GM21825 (cell line): ENCODE measurements at regions not wholly inside any gene's neighbourhood (a gene's known extent, or its start where the extent isn't known, plus 50 kb on each side); places are given as distances from the start of the nearest gene placed in this dataset.

Experiments used
- ATAC-seq: cut with Tn5 transposase; IDR thresholded peaks from one replicate; pipeline ENCODE4 v1.9.1; 2021; ENCODE audit warnings: mild to moderate bottlenecking, moderate library complexity; ENCODE audit not compliant: unreplicated experiment

DNA sequence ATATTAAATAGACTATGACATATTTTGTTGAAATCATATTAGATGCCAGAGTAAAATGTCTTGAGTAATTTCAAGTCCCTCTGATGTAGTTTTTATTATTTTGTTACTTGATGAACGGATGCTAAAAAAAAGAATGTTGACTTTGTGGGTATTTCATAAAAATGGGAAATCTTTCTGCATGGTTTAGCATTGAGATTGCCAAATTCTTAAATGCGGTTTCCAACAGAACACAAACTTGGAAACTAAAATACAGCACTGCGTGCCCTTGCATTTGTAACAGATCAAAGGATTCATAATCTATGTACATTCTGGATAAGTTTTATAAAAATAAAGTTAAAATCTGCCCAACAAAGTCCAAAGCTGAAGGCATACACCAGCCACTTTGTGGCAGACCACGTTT lies 425.5 kb upstream of the DAB2 start:
- ATAC-seq = no peak

DNA sequence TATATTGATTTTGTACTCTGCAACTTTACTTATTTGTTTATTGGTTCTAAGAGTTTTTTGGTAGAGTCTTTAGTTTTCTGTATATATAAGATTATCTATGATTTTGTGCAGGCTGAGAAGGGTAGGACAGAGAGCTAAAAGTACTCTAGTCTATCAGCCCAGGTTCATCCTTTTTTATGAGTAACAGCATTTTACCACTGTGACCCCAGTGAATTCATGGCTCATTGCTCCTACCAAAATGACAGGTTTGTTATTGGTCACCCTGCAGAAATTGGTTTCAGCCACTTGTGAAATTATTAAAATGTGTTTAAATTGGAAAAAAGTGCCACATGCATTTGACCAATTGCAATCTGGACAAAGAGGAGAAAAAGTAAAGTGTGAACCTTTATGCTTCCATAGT lies 421.4 kb upstream of the DAB2 start:
- no peak for ATAC-seq

DNA sequence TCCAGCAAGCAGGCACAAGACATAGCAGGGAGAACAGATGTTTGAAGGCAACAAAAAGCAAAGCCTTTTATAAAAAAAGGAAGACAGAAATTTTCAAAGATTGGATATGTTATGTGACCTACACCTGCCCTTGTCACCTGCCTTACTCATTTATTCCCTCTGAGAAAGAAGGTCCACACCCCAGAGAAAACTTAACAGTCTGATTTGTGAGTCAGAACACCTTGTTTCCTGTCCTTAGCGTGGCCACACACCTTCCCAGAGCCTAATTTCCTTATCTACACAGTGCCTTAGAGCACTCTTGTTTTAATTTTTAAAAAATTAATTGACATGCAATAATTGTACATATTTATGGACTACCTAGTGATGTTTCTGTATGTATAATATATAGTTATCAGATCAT lies 419.0 kb upstream of the DAB2 start:
- no peak for ATAC-seq

DNA sequence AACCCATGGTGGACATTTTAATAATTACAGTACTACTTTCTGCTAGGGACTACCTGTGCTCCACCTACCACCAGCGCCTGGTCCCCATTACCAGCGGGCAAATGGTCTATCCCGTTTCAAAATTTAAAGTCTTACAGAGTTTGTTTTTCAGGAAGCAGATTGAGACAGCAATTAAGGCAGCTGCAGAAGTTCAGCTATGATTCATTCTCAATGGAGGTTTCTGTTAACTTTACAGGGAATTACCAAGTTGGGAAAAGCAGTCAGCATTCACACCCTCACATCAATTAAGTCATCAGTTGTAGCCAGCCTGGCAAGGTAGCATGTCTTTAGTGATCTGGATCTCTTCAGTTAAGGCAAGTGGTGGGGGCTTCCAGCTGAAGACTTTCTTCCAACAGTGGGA lies 410.6 kb upstream of the DAB2 start:
- no peak for ATAC-seq

DNA sequence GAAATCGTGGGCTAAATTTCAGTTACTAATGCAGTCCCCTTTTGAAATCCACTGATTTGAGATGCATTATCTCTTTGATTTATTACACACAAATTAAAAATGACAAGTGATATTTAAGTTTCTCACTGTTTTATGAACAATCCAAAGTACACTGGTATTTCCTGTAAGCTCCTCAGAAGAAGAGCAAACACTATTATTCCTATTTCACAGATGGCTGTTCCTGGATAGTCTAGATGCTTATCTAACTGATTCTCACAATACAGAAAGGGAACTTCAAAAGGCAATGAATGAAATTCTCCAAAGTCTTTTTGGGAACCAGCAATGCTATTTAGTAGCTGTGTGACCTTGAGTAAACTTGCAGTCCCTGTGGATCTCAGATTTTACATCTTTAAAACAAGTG lies 404.7 kb upstream of the DAB2 start:
- ATAC-seq = no peak

DNA sequence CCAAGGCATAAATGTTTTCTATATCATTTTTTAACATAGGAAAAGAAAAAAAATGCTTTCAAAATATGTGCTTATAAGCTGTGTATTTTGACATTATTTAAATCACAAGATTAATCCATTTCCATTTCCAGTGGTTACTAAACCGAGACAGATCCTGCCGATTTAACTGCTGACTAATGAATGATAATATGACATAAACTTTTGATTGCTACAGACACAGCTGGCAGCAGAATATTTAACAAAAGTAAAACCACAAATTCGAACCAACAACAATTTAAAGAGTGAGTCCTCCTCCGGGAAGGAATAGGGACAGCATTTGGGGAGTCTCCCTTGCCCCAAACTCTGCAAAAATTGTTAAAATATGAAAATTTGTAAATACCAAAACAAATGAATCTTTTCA lies 401.3 kb upstream of the DAB2 start:
- no peak for ATAC-seq

DNA sequence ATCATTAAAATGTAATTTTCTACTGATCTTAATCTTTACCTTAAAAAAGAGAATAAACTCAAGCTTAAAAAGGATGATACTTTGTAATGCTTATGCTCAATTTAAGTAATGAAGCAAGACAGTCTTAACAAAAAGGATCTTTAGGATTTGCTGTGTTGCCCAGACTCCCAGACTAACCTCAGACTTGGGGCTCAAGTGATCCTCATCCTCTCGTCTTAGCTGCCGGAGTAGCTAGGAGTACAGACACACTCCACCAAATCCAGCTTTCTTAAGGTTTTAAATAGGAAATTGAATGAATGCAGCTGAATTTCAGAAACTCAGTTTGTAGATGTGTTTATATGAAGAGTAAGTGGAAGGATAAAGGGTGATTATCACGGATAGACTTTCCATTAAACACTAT lies 400.5 kb upstream of the DAB2 start:
- no peak for ATAC-seq

DNA sequence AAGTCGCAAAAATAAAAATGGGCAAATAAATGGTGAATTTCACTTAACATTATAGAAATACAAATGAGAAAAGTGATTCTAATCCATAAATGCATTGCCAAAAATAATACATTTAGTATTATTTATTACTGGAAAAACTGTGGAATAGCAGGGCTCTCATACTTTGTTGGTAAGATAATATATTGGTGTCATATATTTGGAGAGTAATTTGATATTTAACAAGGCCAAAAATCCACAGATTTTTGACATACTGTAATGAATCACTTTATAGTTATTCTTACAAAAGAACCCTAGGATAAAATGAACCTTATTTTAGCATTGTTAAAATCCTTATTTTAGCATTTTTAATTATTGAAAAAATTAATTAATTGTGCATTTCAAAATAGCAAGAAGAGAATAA lies 397.2 kb upstream of the DAB2 start:
- no peak for ATAC-seq

DNA sequence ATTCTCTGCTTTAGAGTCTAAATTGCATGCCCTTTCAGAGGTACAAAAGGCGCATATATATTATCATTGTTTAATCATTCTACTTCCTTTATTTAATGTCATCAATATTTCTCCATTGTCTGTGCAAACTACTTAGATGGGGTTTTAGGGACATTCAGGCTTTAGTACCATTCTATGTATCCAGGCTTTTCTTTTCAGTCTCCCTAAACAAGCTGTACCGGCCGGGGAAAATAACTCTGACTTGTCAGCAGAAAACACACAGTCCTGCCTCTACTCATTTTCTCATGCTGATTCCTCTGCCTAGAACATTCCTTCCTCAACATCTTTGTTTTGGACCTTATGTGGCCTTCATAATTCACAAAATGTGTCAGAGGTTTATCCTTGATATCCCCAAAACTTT lies 392.1 kb upstream of the DAB2 start:
- no peak for ATAC-seq

DNA sequence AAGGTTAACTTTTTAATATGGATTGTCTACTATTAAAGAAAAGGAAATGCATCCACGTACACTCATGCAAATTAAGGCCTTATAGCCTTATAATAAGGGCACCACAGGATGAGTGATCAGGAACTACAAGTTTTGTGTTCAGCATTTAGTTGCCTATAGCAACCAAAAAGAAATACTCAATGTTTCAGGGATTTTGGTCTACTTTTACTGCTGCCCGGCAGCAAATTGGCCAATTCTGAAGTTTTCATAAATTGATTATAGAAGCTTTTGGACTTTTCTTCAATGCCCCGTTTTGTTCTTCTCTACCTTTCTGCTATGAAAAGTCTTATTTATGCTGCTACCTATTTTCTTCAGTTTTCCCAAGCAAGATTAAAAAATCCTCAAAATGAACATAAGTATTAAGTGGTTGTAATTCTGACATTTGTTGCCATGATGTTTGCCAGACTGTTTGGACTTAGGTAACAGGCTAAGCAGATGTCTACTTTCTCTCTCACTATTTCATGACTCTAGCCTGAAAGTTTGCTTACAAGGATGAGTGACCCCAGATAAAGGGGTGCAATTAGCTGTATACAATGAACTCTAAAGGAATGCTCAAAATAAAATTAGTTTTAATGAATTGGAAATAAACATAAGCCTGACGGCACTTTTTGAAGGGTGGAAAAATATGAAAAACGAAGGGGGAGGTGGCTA lies 391.5 kb upstream of the DAB2 start:
- no peak for ATAC-seq

DNA sequence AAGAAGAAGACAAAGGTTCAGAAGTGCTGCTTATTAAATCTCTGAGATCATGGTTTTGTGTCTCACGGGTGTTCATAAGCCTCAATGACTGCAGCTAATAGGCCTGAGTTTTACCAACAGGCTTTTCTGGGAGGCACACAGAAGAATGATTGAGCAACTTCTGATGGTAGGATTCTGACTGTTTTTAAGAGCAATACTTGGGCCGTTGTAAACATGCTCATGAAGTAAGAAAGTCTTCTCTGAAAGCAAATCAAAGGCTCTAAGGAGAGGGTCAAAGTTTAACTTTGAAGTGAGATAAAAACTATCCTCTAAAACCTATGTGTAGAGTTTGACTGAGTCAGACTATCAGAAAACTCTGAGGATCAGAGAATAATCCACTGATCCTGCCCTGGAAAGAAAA lies 390.9 kb upstream of the DAB2 start:
- ATAC-seq = no peak

DNA sequence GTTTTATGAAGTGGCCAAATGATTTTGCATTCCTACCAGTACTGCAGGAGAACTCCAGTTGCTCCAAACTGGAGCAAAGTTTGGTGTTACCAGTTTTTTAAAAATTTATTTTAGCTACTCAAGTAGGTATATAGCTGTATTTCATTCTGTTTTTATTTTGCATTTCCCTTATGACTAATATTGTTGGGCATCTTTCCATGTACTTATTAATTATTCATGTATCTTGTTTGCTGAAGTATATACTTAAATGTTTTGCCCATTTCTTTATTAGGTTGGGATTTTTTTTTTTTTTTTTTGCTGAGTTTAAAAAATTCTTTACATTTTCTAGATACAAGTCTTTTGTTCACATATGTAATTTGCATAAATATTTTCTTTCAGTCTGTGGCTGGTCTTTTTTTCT lies 386.6 kb upstream of the DAB2 start:
- ATAC-seq = no peak

DNA sequence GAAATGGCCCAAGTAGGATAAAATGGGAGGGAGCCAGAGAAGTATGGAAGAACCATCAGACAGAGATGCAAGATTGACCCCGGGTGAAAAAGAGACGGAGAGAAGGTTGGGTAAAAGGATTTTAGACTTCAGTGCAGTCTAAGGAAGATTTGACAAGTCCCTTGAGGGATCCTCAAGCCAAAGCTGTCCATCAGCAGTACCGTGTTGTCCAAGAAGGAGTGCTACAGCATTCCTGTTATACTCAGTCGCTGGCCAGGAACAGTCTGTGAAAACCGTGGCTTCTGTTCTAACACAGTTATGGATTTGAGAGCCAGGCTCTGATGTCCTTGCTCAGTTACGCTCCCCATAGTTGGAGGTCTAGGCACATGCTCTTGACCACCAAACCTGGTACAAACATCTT lies 383.9 kb upstream of the DAB2 start:
- no peak for ATAC-seq

DNA sequence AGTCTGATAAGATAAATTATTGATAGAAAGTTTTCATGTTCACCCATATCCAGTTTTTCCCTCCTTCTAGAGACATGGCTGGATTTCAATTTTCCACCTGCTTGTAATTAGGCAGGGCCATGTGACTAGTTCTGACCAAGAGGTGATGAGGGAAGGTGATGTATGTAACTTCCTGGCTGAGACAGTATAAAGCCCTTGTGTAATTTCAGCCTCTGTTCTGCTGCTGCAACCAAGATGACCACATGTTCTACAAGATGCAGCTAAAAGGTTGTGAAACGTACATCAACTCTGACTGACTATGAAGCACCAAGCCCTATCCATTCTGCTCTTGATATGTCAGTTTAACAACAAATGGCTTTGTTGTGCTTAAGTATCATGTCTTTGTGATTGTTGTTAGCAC lies 376.5 kb upstream of the DAB2 start:
- no peak for ATAC-seq

DNA sequence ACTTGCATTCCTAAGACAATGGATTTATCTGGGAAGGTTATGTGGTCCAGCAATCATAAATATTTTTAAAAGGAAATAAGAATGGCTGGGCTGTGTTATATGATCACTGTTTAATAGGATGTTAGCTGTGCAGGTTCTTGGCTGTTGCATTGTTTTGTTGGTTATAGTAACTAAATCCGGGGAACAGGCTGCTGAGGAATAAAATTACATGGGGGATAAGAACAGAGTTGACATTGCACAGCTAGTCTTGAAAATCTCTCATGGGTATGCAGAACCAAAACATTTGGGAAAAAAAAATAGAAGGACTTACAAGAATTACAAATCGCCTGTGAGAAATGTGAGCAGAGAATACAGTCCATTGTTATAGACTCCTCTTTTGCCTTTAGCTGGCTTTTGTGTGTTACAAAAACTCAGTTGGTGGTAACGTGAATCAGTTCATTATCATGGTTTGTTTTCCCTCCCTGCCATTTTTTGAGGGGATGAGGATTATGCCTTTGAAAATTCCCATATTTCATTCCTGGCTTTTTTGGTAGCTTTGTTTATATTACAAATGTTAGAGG lies 375.3 kb upstream of the DAB2 start:
- ATAC-seq = no peak

DNA sequence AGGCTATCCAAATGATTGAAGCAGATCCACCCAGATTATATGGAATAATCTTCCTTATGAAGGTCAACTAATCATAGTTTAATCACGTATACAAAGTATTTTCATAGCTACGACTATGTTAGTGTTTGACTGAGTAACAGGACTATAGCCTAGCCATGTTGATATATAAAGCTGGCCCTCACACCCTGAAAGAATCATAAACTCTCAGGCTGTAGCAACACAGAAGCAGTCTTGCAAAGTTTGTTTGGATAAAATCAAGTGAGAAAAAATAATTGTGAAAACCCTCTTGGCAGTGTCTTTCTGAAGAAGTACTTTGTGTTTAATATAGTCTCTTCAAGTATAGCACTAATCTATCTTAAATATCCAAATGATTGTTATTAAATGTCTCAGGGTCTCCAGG lies 374.5 kb upstream of the DAB2 start:
- no peak for ATAC-seq

DNA sequence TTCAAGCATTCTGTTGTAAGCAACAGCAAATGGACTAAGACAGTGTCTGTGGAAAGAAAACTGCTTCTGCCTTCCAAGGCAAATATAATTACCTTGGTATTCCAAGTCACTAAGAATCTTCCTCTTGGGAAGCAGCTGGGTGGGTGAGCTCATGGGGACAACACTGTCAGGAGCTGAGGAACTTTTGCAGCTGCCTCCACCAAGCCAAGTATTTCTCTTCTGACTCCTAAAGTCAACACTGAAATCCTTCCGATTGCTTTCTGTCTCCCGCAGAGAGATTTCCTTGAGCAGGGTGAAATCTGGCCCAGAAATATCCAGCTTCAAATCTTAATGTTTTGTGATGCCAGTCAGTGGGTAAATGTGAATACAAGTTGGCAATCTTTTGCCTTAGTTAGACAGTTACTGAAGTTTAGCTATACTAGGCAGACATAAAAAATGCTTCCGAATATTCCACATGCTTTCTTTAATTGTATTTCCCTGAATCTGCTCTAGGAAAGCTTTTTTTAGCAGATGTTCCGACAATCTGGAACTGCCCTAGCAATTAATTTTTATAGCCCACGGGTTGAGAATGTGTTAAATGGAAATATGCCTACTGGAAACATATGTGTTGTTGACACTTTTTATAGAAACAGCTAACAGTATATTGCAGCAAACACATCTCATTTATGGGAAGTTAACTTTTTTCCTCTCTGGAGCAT lies 369.9 kb upstream of the DAB2 start:
- ATAC-seq = no peak

DNA sequence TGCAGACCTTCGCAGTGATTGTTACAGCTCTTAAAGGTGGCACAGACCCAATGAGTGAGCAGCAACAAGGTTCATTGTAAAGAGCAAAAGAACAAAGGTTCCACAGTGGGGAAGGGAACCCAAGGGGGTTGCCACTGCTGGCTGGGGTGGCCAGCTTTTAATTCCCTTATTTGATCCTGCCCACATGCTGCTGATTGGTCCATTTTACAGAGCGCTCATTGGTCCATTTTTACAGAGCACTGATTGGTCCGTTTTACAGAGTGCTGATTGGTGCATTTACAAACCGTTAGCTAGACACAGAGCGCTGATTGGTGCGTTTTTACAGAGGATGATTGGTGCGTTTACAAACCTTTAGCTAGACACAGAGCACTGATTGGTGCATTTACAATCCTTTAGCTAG lies 360.6 kb upstream of the DAB2 start:
- no peak for ATAC-seq

DNA sequence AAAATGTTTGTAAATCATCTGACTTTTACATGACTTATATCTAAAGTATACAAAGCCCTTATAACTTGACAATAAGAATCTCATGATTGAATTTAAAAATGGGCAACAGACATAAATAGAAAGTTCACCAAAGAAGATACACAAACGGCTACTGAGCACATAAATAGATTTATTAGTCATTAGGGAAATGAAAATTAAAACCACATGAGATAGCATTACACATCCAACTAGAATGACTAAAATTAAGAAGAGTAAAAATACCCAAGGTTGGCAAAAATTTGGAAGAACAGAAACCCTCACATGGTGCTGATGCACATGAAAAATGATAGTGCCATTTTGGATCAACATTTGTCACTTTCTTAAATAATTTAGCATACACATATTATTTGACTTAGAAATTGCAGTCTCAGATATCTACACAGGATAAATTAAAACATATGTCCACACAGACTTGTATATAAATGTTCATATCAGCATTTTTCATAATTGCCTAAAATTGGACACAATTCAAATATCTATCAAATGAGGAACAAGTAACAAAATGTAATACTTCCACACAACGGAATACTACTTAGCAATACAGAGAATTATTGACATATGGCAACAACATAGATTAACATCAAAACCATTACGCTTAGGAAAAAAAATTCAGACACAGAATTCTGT lies 359.1 kb upstream of the DAB2 start:
- ATAC-seq = no peak

DNA sequence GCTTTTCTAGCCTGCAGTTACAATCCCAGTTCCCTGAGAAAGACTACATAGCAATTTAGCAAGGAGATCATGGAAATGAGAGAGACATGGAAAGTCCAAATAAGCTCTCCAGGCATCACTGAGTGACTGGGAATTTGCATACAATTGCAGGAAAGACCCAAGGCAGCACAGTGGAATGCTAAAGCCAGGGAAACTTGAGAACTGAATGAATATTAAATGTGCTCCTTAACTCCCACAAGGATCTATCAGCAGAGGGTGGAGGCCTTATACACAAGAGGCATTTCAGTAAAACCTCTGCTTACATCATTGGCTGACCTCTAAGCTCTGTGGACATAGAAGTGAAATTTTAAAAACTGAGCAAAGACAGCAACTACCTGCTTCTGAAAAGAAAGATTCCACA lies 355.6 kb upstream of the DAB2 start:
- ATAC-seq = no peak

DNA sequence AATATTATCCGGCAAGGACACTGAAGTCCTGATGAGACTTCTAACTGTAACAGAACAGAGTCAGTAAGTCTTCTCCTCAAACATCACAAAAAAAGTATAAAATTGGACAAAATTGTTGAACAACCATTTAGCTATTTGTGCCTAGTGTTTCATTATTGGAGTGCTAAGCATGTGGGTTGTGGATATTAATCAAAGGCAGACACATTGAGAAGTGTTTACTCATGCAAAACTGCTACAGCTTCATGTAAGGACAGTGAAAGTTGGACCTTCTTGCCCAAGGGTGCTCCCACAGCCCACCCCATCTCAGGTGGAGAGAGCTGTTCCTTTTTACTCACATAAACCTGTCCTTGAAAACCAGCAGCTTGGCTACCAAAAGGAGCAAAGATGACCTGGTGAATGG lies 355.1 kb upstream of the DAB2 start:
- ATAC-seq = no peak

DNA sequence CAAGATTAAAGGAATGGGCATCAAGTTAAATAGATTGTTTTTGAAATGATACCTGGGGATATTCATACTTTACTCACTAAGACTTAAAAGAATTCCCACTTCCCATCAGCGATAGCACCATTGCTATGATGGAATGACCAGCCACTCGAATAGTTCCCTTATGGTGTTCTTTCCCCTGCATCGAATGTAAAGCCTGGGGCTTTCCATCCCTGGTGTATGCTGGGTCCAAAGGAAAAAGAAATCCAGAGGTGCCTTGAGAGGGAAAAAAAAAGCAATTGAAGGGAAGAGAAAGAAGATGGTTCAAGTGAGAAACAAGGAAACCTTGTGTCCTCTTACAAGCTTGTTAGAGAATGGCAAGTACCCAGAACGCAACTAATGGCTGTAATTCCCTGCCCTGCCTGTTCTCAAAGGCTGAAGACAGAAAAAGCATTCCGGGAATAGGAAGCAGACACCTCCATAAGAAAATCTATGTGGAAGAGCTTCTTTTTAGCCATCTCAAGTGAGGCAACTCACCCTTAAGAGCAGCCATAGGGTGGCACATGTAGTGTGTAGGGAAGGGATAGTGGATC lies 351.1 kb upstream of the DAB2 start:
- ATAC-seq = no peak
